ENCODE measurements at regions not wholly inside any gene's neighbourhood (a gene's known extent, or its start where the extent isn't known, plus 50 kb on each side); places are given as distances from the start of the nearest gene placed in this dataset.
A peak's percentile ranks its signal among the peaks of the same experiment; 100 is the strongest.

- H3K27me3 ChIP-seq (ENCODE audit: insufficient read depth, poor library complexity, severe bottlenecking) = no peaks in the 10 kb centered on the region
- no peak overlapping the region for H3K27ac ChIP-seq (ENCODE audit: poor library complexity, severe bottlenecking)
- TF ChIP-seq CTCF (IDR thresholded peaks at IDR 0.05; ENCODE audit: poor library complexity, severe bottlenecking) = no peak
- no peaks in the 10 kb centered on the region for H3K9me3 ChIP-seq (ENCODE audit: severe bottlenecking)
- no peak overlapping the region for H3K4me3 ChIP-seq (ENCODE audit: severe bottlenecking)
- H3K36me3 ChIP-seq (ENCODE audit: low read depth) = no peaks in the 10 kb centered on the region
- H3K4me1 ChIP-seq (ENCODE audit: insufficient read depth, poor library complexity, severe bottlenecking) = no peaks in the 10 kb centered on the region
- ATAC-seq (ENCODE audit: low read depth) = no peak
- no peak for DNase-seq (ENCODE audit: low spot score)
These were observed 502.4 kb upstream of the CDH11 start for GRCh38 chr16:65624229-65624628.

- no peak for TF ChIP-seq CTCF (IDR thresholded peaks at IDR 0.05; ENCODE audit: poor library complexity, severe bottlenecking)
- Histone ChIP-seq H3K27me3 (ENCODE audit: insufficient read depth, poor library complexity, severe bottlenecking) (no peaks in the 10 kb centered on the region), H3K36me3 (ENCODE audit: low read depth) (no peaks in the 10 kb centered on the region), H3K9me3 (ENCODE audit: severe bottlenecking) (no peaks in the 10 kb centered on the region), H3K27ac (ENCODE audit: poor library complexity, severe bottlenecking) (no peak overlapping the region), H3K4me3 (ENCODE audit: severe bottlenecking) (no peak overlapping the region), H3K4me1 (ENCODE audit: insufficient read depth, poor library complexity, severe bottlenecking) (no peaks in the 10 kb centered on the region)
- DNase-seq (ENCODE audit: low spot score) (no peak), ATAC-seq (ENCODE audit: low read depth) (no peak)
These were observed 501.0 kb upstream of the CDH11 start for GRCh38 chr16:65622871-65623270.

- TF ChIP-seq CTCF (IDR thresholded peaks at IDR 0.05; ENCODE audit: poor library complexity, severe bottlenecking) = no peak
- H3K27ac ChIP-seq (ENCODE audit: poor library complexity, severe bottlenecking) = no peak overlapping the region
- DNase-seq (ENCODE audit: low spot score) = no peak
- H3K9me3 ChIP-seq (ENCODE audit: severe bottlenecking) = no peaks in the 10 kb centered on the region
- no peak for ATAC-seq (ENCODE audit: low read depth)
- H3K4me3 ChIP-seq (ENCODE audit: severe bottlenecking) = no peak overlapping the region
- no peaks in the 10 kb centered on the region for H3K27me3 ChIP-seq (ENCODE audit: insufficient read depth, poor library complexity, severe bottlenecking)
- no peaks in the 10 kb centered on the region for H3K4me1 ChIP-seq (ENCODE audit: insufficient read depth, poor library complexity, severe bottlenecking)
- no peaks in the 10 kb centered on the region for H3K36me3 ChIP-seq (ENCODE audit: low read depth)
These were observed 500.3 kb upstream of the CDH11 start for GRCh38 chr16:65622151-65622550.

- no peak for DNase-seq (ENCODE audit: low spot score)
- TF ChIP-seq CTCF (IDR thresholded peaks at IDR 0.05; ENCODE audit: poor library complexity, severe bottlenecking) = no peak
- no peak; the same call in 2 of the 3 replicates for ATAC-seq (ENCODE audit: low read depth)
- no peak overlapping the region for H3K27ac ChIP-seq (ENCODE audit: poor library complexity, severe bottlenecking)
- no peak overlapping the region for H3K4me3 ChIP-seq (ENCODE audit: severe bottlenecking)
- H3K9me3 ChIP-seq (ENCODE audit: severe bottlenecking) = no peaks in the 10 kb centered on the region
- H3K36me3 ChIP-seq (ENCODE audit: low read depth) = no peaks in the 10 kb centered on the region
- no peaks in the 10 kb centered on the region for H3K27me3 ChIP-seq (ENCODE audit: insufficient read depth, poor library complexity, severe bottlenecking)
- H3K4me1 ChIP-seq (ENCODE audit: insufficient read depth, poor library complexity, severe bottlenecking) = no peaks in the 10 kb centered on the region
These were observed 499.8 kb upstream of the CDH11 start for GRCh38 chr16:65621640-65622039.

GRCh38 chr16:65619606-65620005 is 497.7 kb upstream of the CDH11 start:
- no peak for TF ChIP-seq CTCF (IDR thresholded peaks at IDR 0.05; ENCODE audit: poor library complexity, severe bottlenecking)
- DNase-seq (ENCODE audit: low spot score) (no peak), ATAC-seq (ENCODE audit: low read depth) (peak; percentile 56; the same call in 2 of the 3 replicates)
- Histone ChIP-seq H3K27ac (ENCODE audit: poor library complexity, severe bottlenecking) (peak overlapping the region; percentile 24), H3K4me1 (ENCODE audit: insufficient read depth, poor library complexity, severe bottlenecking) (no peaks in the 10 kb centered on the region), H3K36me3 (ENCODE audit: low read depth) (no peaks in the 10 kb centered on the region), H3K4me3 (ENCODE audit: severe bottlenecking) (no peak overlapping the region), H3K9me3 (ENCODE audit: severe bottlenecking) (no peaks in the 10 kb centered on the region), H3K27me3 (ENCODE audit: insufficient read depth, poor library complexity, severe bottlenecking) (no peaks in the 10 kb centered on the region)
